Brain microvascular endothelial cell (primary cell): ENCODE measurements at regions not wholly inside any gene's neighbourhood (a gene's known extent, or its start where the extent isn't known, plus 50 kb on each side); places are given as distances from the start of the nearest gene placed in this dataset.

ENCODE experiments used
- DNase-seq: peaks from one replicate; pipeline ENCODE4 v3.0.0-alpha.2; 2020
- H3K27ac ChIP-seq: fragments of 250-450 bp; sonication (Bioruptor Pico); 2 replicates; pipeline ENCODE4 v1.5.1; 2020; ENCODE audit warnings: mild to moderate bottlenecking, moderate library complexity
- H3K27me3 ChIP-seq: fragments of 250-450 bp; sonication (Bioruptor Pico); replicated peaks from 2 replicates; pipeline ENCODE4 v1.5.1; 2020; ENCODE audit warnings: mild to moderate bottlenecking
- H3K36me3 ChIP-seq: fragments of 250-450 bp; sonication (Bioruptor Pico); replicated peaks from 2 replicates; pipeline ENCODE4 v1.5.1; 2020; ENCODE audit warnings: mild to moderate bottlenecking
- H3K4me3 ChIP-seq: 2 replicates; pipeline ENCODE4 v1.5.1; 2011; ENCODE audit warnings: low read depth, mild to moderate bottlenecking, control low read depth, low read length, moderate library complexity
- in situ Hi-C: cut with HindIII; loops from 2 replicates; pipeline ENCODE4 v1.10.0; 2017; ENCODE audit warnings: low sequenced_read_pairs, low pct_ligation_motif_present
- TF ChIP-seq, protein P1 (sequence below): IDR thresholded peaks from 2 replicates; pipeline ENCODE4 v1.5.1; 2011; ENCODE audit warnings: low read depth, mild to moderate bottlenecking, moderate library complexity, low read length, control low read depth, inconsistent platforms; ENCODE audit errors: missing control alignments

DNA sequence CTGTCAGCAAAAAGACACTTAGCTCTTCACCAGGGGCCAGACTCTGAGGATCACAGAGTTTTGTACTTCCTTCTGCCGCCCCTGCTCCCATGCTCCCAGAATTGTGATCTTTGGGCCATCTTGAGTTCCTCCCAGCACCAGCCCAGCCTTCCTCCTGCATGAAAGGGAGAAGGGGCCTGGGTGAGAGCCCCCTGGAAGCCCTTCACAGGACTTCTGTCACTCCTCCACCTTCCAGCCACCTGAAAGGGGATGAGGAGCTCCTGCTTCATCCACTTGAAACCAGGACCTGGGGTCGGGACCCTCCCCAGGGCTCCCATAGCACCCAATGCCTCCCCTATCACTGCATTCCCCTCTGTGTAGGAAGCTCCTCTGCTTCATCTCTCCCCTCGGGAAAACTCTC, 174.2 kb downstream of the BUD13 start:
- no peaks in the 10 kb centered on the region for H3K36me3 ChIP-seq
- no peaks in the 10 kb centered on the region for H3K27me3 ChIP-seq
- TF ChIP-seq, protein P1, sequence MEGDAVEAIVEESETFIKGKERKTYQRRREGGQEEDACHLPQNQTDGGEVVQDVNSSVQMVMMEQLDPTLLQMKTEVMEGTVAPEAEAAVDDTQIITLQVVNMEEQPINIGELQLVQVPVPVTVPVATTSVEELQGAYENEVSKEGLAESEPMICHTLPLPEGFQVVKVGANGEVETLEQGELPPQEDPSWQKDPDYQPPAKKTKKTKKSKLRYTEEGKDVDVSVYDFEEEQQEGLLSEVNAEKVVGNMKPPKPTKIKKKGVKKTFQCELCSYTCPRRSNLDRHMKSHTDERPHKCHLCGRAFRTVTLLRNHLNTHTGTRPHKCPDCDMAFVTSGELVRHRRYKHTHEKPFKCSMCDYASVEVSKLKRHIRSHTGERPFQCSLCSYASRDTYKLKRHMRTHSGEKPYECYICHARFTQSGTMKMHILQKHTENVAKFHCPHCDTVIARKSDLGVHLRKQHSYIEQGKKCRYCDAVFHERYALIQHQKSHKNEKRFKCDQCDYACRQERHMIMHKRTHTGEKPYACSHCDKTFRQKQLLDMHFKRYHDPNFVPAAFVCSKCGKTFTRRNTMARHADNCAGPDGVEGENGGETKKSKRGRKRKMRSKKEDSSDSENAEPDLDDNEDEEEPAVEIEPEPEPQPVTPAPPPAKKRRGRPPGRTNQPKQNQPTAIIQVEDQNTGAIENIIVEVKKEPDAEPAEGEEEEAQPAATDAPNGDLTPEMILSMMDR: no peak
- no peak for DNase-seq
- in situ Hi-C loops: no loop called here
- H3K27ac ChIP-seq: no peak overlapping the region
- no peak overlapping the region for H3K4me3 ChIP-seq

GRCh38 chr11:116598036-116598435, 174.8 kb downstream of the BUD13 start:
- no peak for DNase-seq
- Histone ChIP-seq H3K27ac (no peak overlapping the region), H3K36me3 (no peaks in the 10 kb centered on the region), H3K4me3 (no peak overlapping the region), H3K27me3 (no peaks in the 10 kb centered on the region)
- in situ Hi-C loops: no loop called here
- TF ChIP-seq, protein P1: no peak

- no peaks in the 10 kb centered on the region for H3K36me3 ChIP-seq
- H3K27me3 ChIP-seq: no peaks in the 10 kb centered on the region
- no peak for DNase-seq
- TF ChIP-seq, protein P1: no peak
- no peak overlapping the region for H3K4me3 ChIP-seq
- H3K27ac ChIP-seq: no peak overlapping the region
- in situ Hi-C loops: no loop called here
These were observed 176.2 kb downstream of the BUD13 start for GRCh38 chr11:116596346-116597260.

GRCh38 chr11:116595305-116595880, 177.4 kb downstream of the BUD13 start:
- TF ChIP-seq, protein P1: no peak
- H3K36me3 ChIP-seq: no peaks in the 10 kb centered on the region
- H3K27me3 ChIP-seq: no peaks in the 10 kb centered on the region
- no peak overlapping the region for H3K27ac ChIP-seq
- H3K4me3 ChIP-seq: no peak overlapping the region
- no peak for DNase-seq
- in situ Hi-C loops: no loop called here

DNA sequence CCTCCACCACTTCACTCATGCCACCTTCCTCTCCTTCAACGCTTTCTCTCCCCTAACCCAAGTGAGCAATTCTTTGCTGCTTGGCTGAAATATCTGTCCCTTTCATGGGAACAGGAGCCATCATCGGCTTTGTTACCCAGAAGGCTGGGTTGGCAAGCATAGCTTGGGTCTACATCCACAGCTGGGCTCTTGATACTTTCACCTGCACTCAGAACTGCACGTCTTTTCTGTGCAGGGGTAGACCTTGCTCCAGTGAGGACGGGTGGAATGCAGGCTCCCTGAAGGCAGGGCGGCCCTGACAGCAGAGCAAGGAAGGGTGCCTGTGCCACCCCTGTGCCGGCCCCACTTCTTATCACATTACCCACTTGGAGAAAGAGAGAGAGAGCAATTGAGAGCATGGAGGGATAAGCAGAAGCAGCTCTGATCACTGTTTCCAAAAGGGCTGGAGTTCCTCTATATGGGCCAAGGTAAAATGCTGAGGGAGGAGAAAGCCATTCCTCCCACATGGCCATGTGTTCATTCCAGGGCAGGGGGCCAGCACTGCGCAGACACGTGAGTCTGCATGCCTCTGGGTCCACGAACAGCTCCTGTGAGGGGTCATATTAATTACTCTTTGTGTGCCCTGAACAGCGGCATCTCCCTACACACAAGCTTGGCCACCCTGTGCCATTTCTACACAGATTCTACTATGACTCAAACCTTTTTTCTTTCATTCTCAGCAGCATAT, 181.8 kb downstream of the BUD13 start:
- in situ Hi-C loops: no loop called here
- TF ChIP-seq, protein P1: no peak

More for the DNA sequence above, 181.8 kb downstream of the BUD13 start:
- Histone ChIP-seq H3K27ac (no peak overlapping the region), H3K27me3 (no peaks in the 10 kb centered on the region), H3K4me3 (no peak overlapping the region), H3K36me3 (no peaks in the 10 kb centered on the region)
- DNase-seq: no peak
